Calu3 (cell line): ENCODE measurements at regions not wholly inside any gene's neighbourhood (a gene's known extent, or its start where the extent isn't known, plus 50 kb on each side); places are given as distances from the start of the nearest gene placed in this dataset.
"Not testable (repeated sequence)": the region's sequence is repeated elsewhere in the genome, so short reads cannot be mapped to it uniquely, and the experiment has no call there.

ENCODE experiments used
- BruUV-seq: library from RNA; stranded (reverse); fragments of 400-500 nt; replicated peaks from 2 replicates; lab custom pipeline; 2021; lab: Mats Ljungman, UMichigan
- CTCF ChIA-PET: fragments of 300-600 bp; sonication (Branson Sonifier 250); formaldehyde crosslinking; loops from one replicate; lab custom pipeline; 2022; ENCODE audit warnings: antibody characterized with exemption; lab: Charles Lee
- DNase-seq: peaks from one replicate; pipeline ENCODE4 v3.0.0; 2022
- H3K27ac Mint-ChIP-seq: one replicate; pipeline ENCODE4 v1.8.0; 2022; ENCODE audit warnings: mixed read lengths; ENCODE audit not compliant: unreplicated experiment
- H3K27me3 Mint-ChIP-seq: one replicate; pipeline ENCODE4 v1.8.0; 2022; ENCODE audit warnings: mixed read lengths; ENCODE audit not compliant: unreplicated experiment
- H3K36me3 Mint-ChIP-seq: one replicate; pipeline ENCODE4 v1.8.0; 2022; ENCODE audit warnings: mild to moderate bottlenecking, moderate library complexity, mixed read lengths; ENCODE audit not compliant: insufficient read depth, unreplicated experiment
- H3K4me1 Mint-ChIP-seq: one replicate; pipeline ENCODE4 v1.8.0; 2022; ENCODE audit warnings: mild to moderate bottlenecking, low read depth, mixed read lengths; ENCODE audit not compliant: unreplicated experiment
- H3K4me3 Mint-ChIP-seq: one replicate; pipeline ENCODE4 v1.8.0; 2022; ENCODE audit warnings: mild to moderate bottlenecking, low read depth, moderate library complexity, mixed read lengths; ENCODE audit not compliant: unreplicated experiment
- H3K9me3 Mint-ChIP-seq: one replicate; pipeline ENCODE4 v1.8.0; 2022; ENCODE audit warnings: low read depth, mixed read lengths; ENCODE audit not compliant: unreplicated experiment
- CTCF ChIP-seq: fragments of 200-600 bp; IDR thresholded peaks from one replicate; pipeline ENCODE4 v1.8.0; 2022; ENCODE audit warnings: antibody characterized with exemption; ENCODE audit not compliant: unreplicated experiment
- intact Hi-C: fragments of 100-400 bp; cut with micrococcal nuclease; formaldehyde crosslinking; loops from one replicate; pipeline ENCODE4 v1.10.0; 2022; ENCODE audit not compliant: unreplicated experiment

- Mint-ChIP-seq H3K9me3 (no peaks in the 10 kb centered on the region), H3K4me1 (peaks cover 37% of the 10 kb centered on the region), H3K4me3 (no peak overlapping the region), H3K27me3 (no peaks in the 10 kb centered on the region), H3K36me3 (peaks cover 4% of the 10 kb centered on the region), H3K27ac (peak overlapping the region; percentile 30)
- intact Hi-C loops: no loop called here
- BruUV-seq: no TSS peak
- no peak for DNase-seq
- TF ChIP-seq CTCF: no peak
- CTCF ChIA-PET: no interaction called here
Measured at GRCh38 chr12:31221551-31221945, 104.4 kb downstream of the SINHCAF start.

- no peaks in the 10 kb centered on the region for H3K27me3 Mint-ChIP-seq
- intact Hi-C loops: no loop called here
- no peak for DNase-seq
- H3K9me3 Mint-ChIP-seq: no peaks in the 10 kb centered on the region
- H3K36me3 Mint-ChIP-seq: peaks cover 4% of the 10 kb centered on the region
- CTCF ChIA-PET: interaction anchor here (0.5 kb wide), 1 partner anchor 144 kb away, joined by 3 read pairs; no protein-coding TSS in a partner anchor
- no peak overlapping the region for H3K27ac Mint-ChIP-seq
- BruUV-seq: no TSS peak
- no peak for TF ChIP-seq CTCF
- peaks cover 27% of the 10 kb centered on the region for H3K4me1 Mint-ChIP-seq
- no peak overlapping the region for H3K4me3 Mint-ChIP-seq
Measured at GRCh38 chr12:31222620-31223222, 103.2 kb downstream of the SINHCAF start.

DNA sequence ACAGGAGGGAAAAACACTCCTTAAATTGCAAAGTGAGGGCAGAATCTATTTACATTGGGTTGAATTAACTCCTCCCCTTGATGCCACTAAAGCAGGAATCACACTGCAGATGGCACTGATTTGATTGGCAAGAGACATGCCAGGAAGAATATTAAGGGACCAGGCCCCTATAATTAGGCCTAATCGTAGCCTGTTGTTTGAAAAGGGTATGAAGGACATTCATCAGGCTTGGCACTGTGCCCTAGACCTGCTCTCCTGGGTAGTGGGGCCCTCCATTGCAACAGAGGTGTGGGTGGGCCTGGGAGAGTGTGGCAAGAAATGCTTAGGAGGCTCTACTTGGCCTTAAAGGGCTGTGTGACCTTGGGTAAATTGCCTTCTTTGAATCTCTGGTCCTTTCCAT lies 102.3 kb downstream of the SINHCAF start:
- H3K27me3 Mint-ChIP-seq, H3K9me3 Mint-ChIP-seq, intact Hi-C loops, DNase-seq, H3K36me3 Mint-ChIP-seq, H3K4me3 Mint-ChIP-seq, H3K27ac Mint-ChIP-seq, CTCF ChIA-PET, BruUV-seq: not testable (repeated sequence)
- H3K4me1 Mint-ChIP-seq: peaks cover 27% of the 10 kb centered on the region

DNA sequence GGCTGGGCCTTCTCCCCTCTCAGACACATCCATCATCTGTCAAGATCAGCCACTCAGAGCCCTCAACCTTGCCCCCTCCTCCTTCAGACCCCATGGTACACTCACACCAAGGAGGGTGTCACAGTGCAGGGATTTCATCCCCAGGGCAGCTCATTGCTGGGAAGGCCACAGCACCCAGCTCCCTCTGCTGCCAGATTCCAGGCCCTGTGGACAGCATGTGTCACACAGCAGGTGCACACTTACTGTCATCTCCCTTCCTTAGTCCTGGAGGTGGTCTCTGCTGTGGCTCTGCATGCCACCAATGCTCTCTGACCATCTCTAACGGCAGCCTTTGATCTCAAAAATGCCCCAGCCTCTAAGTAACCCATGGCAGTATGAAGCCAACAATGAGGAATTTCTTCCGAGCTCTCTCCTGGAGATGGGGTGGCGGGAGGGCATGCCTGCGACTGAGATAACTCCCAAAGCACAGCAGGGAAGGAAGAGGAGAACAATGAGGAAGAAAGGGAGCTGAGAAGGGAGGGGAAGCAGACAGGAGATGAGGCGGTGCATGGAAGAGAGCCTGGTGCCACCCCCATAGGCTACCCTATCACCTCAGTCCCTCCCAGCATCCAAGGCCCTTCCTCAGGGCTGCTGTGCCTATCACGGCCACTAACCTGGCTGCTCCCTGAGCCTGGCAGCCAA lies 101.0 kb downstream of the SINHCAF start:
- CTCF ChIA-PET: no interaction called here

More for the DNA sequence above, 101.0 kb downstream of the SINHCAF start:
- H3K9me3 Mint-ChIP-seq: no peaks in the 10 kb centered on the region
- intact Hi-C loops: no loop called here
- no peak overlapping the region for H3K4me3 Mint-ChIP-seq
- H3K36me3 Mint-ChIP-seq: peaks cover 4% of the 10 kb centered on the region
- no peak for TF ChIP-seq CTCF
- no peaks in the 10 kb centered on the region for H3K27me3 Mint-ChIP-seq
- H3K4me1 Mint-ChIP-seq: peaks cover 24% of the 10 kb centered on the region
- no peak for DNase-seq
- no TSS peak for BruUV-seq
- no peak overlapping the region for H3K27ac Mint-ChIP-seq
